Liver (tissue), 3 donors: ENCODE measurements at regions not wholly inside any gene's neighbourhood (a gene's known extent, or its start where the extent isn't known, plus 50 kb on each side); places are given as distances from the start of the nearest gene placed in this dataset.

Source experiments
- ATF3 ChIP-seq: IDR thresholded peaks from 2 replicates; pipeline ENCODE4 v1.6.1; 2016; ENCODE audit warnings: antibody characterized with exemption
- CTCF ChIP-seq: fragments of 150-350 bp; IDR thresholded peaks from 2 replicates; pipeline ENCODE4 v1.5.1; 2017; ENCODE audit warnings: improper control_type of control experiment, low read depth, low read length; ENCODE audit not compliant: missing input control
- FOXA2 ChIP-seq: IDR thresholded peaks from 2 replicates; pipeline ENCODE4 v1.6.1; 2016; ENCODE audit warnings: antibody characterized with exemption
- GABPA ChIP-seq, 2 donors: IDR thresholded peaks in 1 of 2; conservative IDR thresholded peaks in 1 of 2; 2 replicates each; pipeline ENCODE4 v1.6.1; 2016; ENCODE audit warnings: antibody characterized with exemption in 2 of 2, mild to moderate bottlenecking in 1 of 2, moderate library complexity in 1 of 2
- HNF4A ChIP-seq, 2 donors: conservative IDR thresholded peaks; 2 replicates each; pipeline ENCODE4 v1.6.1; 2016; ENCODE audit warnings: antibody characterized with exemption in 2 of 2, mild to moderate bottlenecking in 2 of 2
- HNF4G ChIP-seq: IDR thresholded peaks from 2 replicates; pipeline ENCODE4 v1.6.1; 2016; ENCODE audit warnings: antibody characterized with exemption
- JUND ChIP-seq, 2 donors: IDR thresholded peaks; 2 replicates each; pipeline ENCODE4 v1.6.1; 2016; ENCODE audit warnings: antibody characterized with exemption in 2 of 2
- MAX ChIP-seq: IDR thresholded peaks from 2 replicates; pipeline ENCODE4 v1.6.1; 2016; ENCODE audit warnings: antibody characterized with exemption
- RAD21 ChIP-seq, 2 donors: IDR thresholded peaks; 2 replicates each; pipeline ENCODE4 v1.6.1; 2016; ENCODE audit warnings: antibody characterized with exemption in 2 of 2, mild to moderate bottlenecking in 2 of 2
- REST ChIP-seq: IDR thresholded peaks from 2 replicates; pipeline ENCODE4 v1.6.1; 2016; ENCODE audit warnings: antibody characterized with exemption, mild to moderate bottlenecking
- SP1 ChIP-seq: IDR thresholded peaks from 2 replicates; pipeline ENCODE4 v1.6.1; 2018; ENCODE audit warnings: antibody characterized with exemption, mild to moderate bottlenecking
- TAF1 ChIP-seq: conservative IDR thresholded peaks from 2 replicates; pipeline ENCODE4 v1.6.1; 2016; ENCODE audit warnings: antibody characterized with exemption, mild to moderate bottlenecking
- YY1 ChIP-seq: IDR thresholded peaks from 2 replicates; pipeline ENCODE4 v1.6.1; 2016; ENCODE audit warnings: antibody characterized with exemption, mild to moderate bottlenecking
- ZBTB33 ChIP-seq: IDR thresholded peaks from 2 replicates; pipeline ENCODE4 v1.6.1; 2016; ENCODE audit warnings: antibody characterized with exemption
- donor health status: healthy.
- donor health status: healthy.

- no peak for TF ChIP-seq CTCF
- no peak for TF ChIP-seq TAF1
- TF ChIP-seq REST: no peak
- no peak for TF ChIP-seq FOXA2
- TF ChIP-seq YY1: no peak
- TF ChIP-seq SP1: no peak
- TF ChIP-seq HNF4A (conservative IDR thresholded peaks at IDR 0.05): no peak
- TF ChIP-seq GABPA (IDR thresholded peaks at IDR 0.05 in 1 of 2, conservative IDR thresholded peaks at IDR 0.05 in 1 of 2): no peak
- TF ChIP-seq MAX: no peak
- TF ChIP-seq RAD21 (IDR thresholded peaks at IDR 0.05): no peak
- no peak for TF ChIP-seq HNF4G
- TF ChIP-seq JUND (IDR thresholded peaks at IDR 0.05): no peak
- no peak for TF ChIP-seq ATF3
- TF ChIP-seq ZBTB33: no peak
Measured at GRCh38 chr6:67676892-67677291, 958.2 kb upstream of the ADGRB3 start.
